ENCODE measurements at regions not wholly inside any gene's neighbourhood (a gene's known extent, or its start where the extent isn't known, plus 50 kb on each side); places are given as distances from the start of the nearest gene placed in this dataset.
"Not testable (repeated sequence)": the region's sequence is repeated elsewhere in the genome, so short reads cannot be mapped to it uniquely, and the experiment has no call there.

- ATAC-seq (no peak), DNase-seq (ENCODE audit: low spot score in 2 of 2) (no peak)
Measured at GRCh38 chr3:104412608-104413580, 953.8 kb upstream of the ALCAM start.

GRCh38 chr3:104428337-104428925 is 938.3 kb upstream of the ALCAM start:
- no peaks in the 10 kb centered on the region for H3K36me3 Mint-ChIP-seq
- no peaks in the 10 kb centered on the region for H3K9me3 Mint-ChIP-seq
- no peak for ATAC-seq
- DNase-seq (ENCODE audit: low spot score in 2 of 2) = no peak
- H3K27ac Mint-ChIP-seq = no peak overlapping the region

More at GRCh38 chr3:104412608-104413580, 953.8 kb upstream of the ALCAM start:
- Mint-ChIP-seq H3K36me3 (no peaks in the 10 kb centered on the region), H3K9me3 (peaks cover 0 to 3% of the 10 kb centered on the region in 2 donors), H3K27ac (no peak overlapping the region)

GRCh38 chr3:104429727-104430126 is 937.0 kb upstream of the ALCAM start:
- no peak for DNase-seq (ENCODE audit: low spot score in 2 of 2)
- Mint-ChIP-seq H3K9me3 (no peaks in the 10 kb centered on the region), H3K36me3 (no peaks in the 10 kb centered on the region), H3K27ac (no peak overlapping the region)
- no peak for ATAC-seq

- H3K36me3 Mint-ChIP-seq = no peaks in the 10 kb centered on the region
- no peak overlapping the region for H3K27ac Mint-ChIP-seq
- ATAC-seq (no peak), DNase-seq (ENCODE audit: low spot score in 2 of 2) (no peak)
- peaks cover 0 to under 1% of the 10 kb centered on the region in 2 donors for H3K9me3 Mint-ChIP-seq
Measured at GRCh38 chr3:104436506-104436905, 930.2 kb upstream of the ALCAM start.

- no peak overlapping the region for H3K27ac Mint-ChIP-seq
- H3K36me3 Mint-ChIP-seq = no peaks in the 10 kb centered on the region
- ATAC-seq = no peak
- H3K9me3 Mint-ChIP-seq = peaks cover 0 to 4% of the 10 kb centered on the region in 2 donors
- DNase-seq (ENCODE audit: low spot score in 2 of 2) = no peak
Measured at GRCh38 chr3:104437131-104437750, 929.5 kb upstream of the ALCAM start.

- peaks cover 0 to 4% of the 10 kb centered on the region in 2 donors for H3K9me3 Mint-ChIP-seq
- H3K27ac Mint-ChIP-seq = no peak overlapping the region
- no peak for DNase-seq (ENCODE audit: low spot score in 2 of 2)
- no peaks in the 10 kb centered on the region for H3K36me3 Mint-ChIP-seq
- no peak for ATAC-seq
Measured at GRCh38 chr3:104437891-104438290, 928.8 kb upstream of the ALCAM start.

- no peak for ATAC-seq
Measured at GRCh38 chr3:104438706-104439105, 928.0 kb upstream of the ALCAM start.

GRCh38 chr3:104445252-104445919 is 921.3 kb upstream of the ALCAM start:
- not testable (repeated sequence) for ATAC-seq; H3K36me3 Mint-ChIP-seq; H3K27ac Mint-ChIP-seq; DNase-seq (ENCODE audit: low spot score in 2 of 2)
- H3K9me3 Mint-ChIP-seq = peaks cover 5 to 14% of the 10 kb centered on the region in 2 donors

More at GRCh38 chr3:104438706-104439105, 928.0 kb upstream of the ALCAM start:
- Mint-ChIP-seq H3K36me3 (no peaks in the 10 kb centered on the region), H3K9me3 (peaks cover 0 to 8% of the 10 kb centered on the region in 2 donors), H3K27ac (no peak overlapping the region)
- DNase-seq (ENCODE audit: low spot score in 2 of 2) = no peak

- Mint-ChIP-seq H3K9me3 (peaks cover 5 to 10% of the 10 kb centered on the region in 2 donors), H3K27ac (no peak overlapping the region)
- ATAC-seq = no peak
Measured at GRCh38 chr3:104447681-104448080, 919.0 kb upstream of the ALCAM start.

GRCh38 chr3:104452697-104453096 is 914.0 kb upstream of the ALCAM start:
- Mint-ChIP-seq H3K36me3 (no peaks in the 10 kb centered on the region), H3K27ac (no peak overlapping the region), H3K9me3 (no peaks in the 10 kb centered on the region)
- DNase-seq (ENCODE audit: low spot score in 2 of 2) (no peak), ATAC-seq (no peak)

More at GRCh38 chr3:104447681-104448080, 919.0 kb upstream of the ALCAM start:
- H3K36me3 Mint-ChIP-seq = no peaks in the 10 kb centered on the region
- no peak for DNase-seq (ENCODE audit: low spot score in 2 of 2)

GRCh38 chr3:104458657-104459056 is 908.1 kb upstream of the ALCAM start:
- H3K27ac Mint-ChIP-seq = no peak overlapping the region
- DNase-seq (ENCODE audit: low spot score in 2 of 2) (no peak), ATAC-seq (no peak)
- no peaks in the 10 kb centered on the region for H3K9me3 Mint-ChIP-seq
- no peaks in the 10 kb centered on the region for H3K36me3 Mint-ChIP-seq

GRCh38 chr3:104460477-104461406 is 906.0 kb upstream of the ALCAM start:
- ATAC-seq = no peak
- H3K9me3 Mint-ChIP-seq = peaks cover 0 to 4% of the 10 kb centered on the region in 2 donors
- no peaks in the 10 kb centered on the region for H3K36me3 Mint-ChIP-seq
- no peak for DNase-seq (ENCODE audit: low spot score in 2 of 2)
- no peak overlapping the region for H3K27ac Mint-ChIP-seq

- ATAC-seq = no peak
- H3K36me3 Mint-ChIP-seq = no peaks in the 10 kb centered on the region
Measured at GRCh38 chr3:104461431-104461830, 905.3 kb upstream of the ALCAM start.

GRCh38 chr3:104472221-104472620 is 894.5 kb upstream of the ALCAM start:
- Mint-ChIP-seq H3K9me3 (peaks cover 14 to 26% of the 10 kb centered on the region in 2 donors), H3K36me3 (no peaks in the 10 kb centered on the region), H3K27ac (no peak overlapping the region)

More at GRCh38 chr3:104461431-104461830, 905.3 kb upstream of the ALCAM start:
- Mint-ChIP-seq H3K9me3 (peaks cover 0 to 4% of the 10 kb centered on the region in 2 donors), H3K27ac (no peak overlapping the region)
- no peak for DNase-seq (ENCODE audit: low spot score in 2 of 2)

GRCh38 chr3:104474011-104474410 is 892.7 kb upstream of the ALCAM start:
- Mint-ChIP-seq H3K27ac (no peak overlapping the region), H3K36me3 (no peaks in the 10 kb centered on the region), H3K9me3 (peaks cover 7 to 26% of the 10 kb centered on the region in 2 donors)
- ATAC-seq = no peak
- no peak for DNase-seq (ENCODE audit: low spot score in 2 of 2)

More at GRCh38 chr3:104472221-104472620, 894.5 kb upstream of the ALCAM start:
- no peak for ATAC-seq
- DNase-seq (ENCODE audit: low spot score in 2 of 2) = no peak

- H3K36me3 Mint-ChIP-seq = no peaks in the 10 kb centered on the region
- no peak for ATAC-seq
- no peak overlapping the region for H3K27ac Mint-ChIP-seq
- DNase-seq (ENCODE audit: low spot score in 2 of 2) = no peak
- H3K9me3 Mint-ChIP-seq = no peaks in the 10 kb centered on the region
Measured at GRCh38 chr3:104503022-104503421, 863.7 kb upstream of the ALCAM start.

Measured in activated naive CD4-positive, alpha-beta T cell treated with anti-CD3 and anti-CD28 coated beads, Interleukin-2, amount 50 U/mL, for 72 hours (primary cell).